Stimulated activated memory B cell treated with anti-CD40 and anti-IgM and Interleukin-4, amounts not matched to agents 10 μg/mL and 1 μg/mL and 100 μg/mL, for 72 hours (primary cell): ENCODE measurements at regions not wholly inside any gene's neighbourhood (a gene's known extent, or its start where the extent isn't known, plus 50 kb on each side); places are given as distances from the start of the nearest gene placed in this dataset.

ENCODE experiments used
- ATAC-seq: fragments of 150-1000 bp; cut with Tn5 transposase; 2 replicates; pipeline ENCODE4 v1.10.0; 2021
- H3K27ac Mint-ChIP-seq: one replicate; pipeline ENCODE4 v1.8.0; 2022; ENCODE audit warnings: mild to moderate bottlenecking, mixed read lengths
- H3K27me3 Mint-ChIP-seq: one replicate; pipeline ENCODE4 v1.8.0; 2022; ENCODE audit warnings: mixed read lengths
- H3K36me3 Mint-ChIP-seq: one replicate; pipeline ENCODE4 v1.8.0; 2022; ENCODE audit warnings: mixed read lengths
- H3K4me1 Mint-ChIP-seq: one replicate; pipeline ENCODE4 v1.8.0; 2022; ENCODE audit warnings: mixed read lengths
- H3K4me3 Mint-ChIP-seq: one replicate; pipeline ENCODE4 v1.8.0; 2022; ENCODE audit warnings: mild to moderate bottlenecking, moderate library complexity, mixed read lengths
- H3K9me3 Mint-ChIP-seq: one replicate; pipeline ENCODE4 v1.8.0; 2022; ENCODE audit warnings: mixed read lengths

- ATAC-seq, result no peak
- Mint-ChIP-seq H3K4me3 (no peak overlapping the region), H3K4me1 (no peaks in the 10 kb centered on the region), H3K27me3 (peaks cover 17% of the 10 kb centered on the region), H3K27ac (no peak overlapping the region), H3K9me3 (no peaks in the 10 kb centered on the region), H3K36me3 (no peaks in the 10 kb centered on the region)
Measured at GRCh38 chr19:5265260-5265659, 75.4 kb downstream of the PTPRS start.

- Mint-ChIP-seq H3K4me3 (no peak overlapping the region), H3K27me3 (peaks cover 17% of the 10 kb centered on the region), H3K4me1 (no peaks in the 10 kb centered on the region), H3K27ac (no peak overlapping the region), H3K36me3 (no peaks in the 10 kb centered on the region), H3K9me3 (no peaks in the 10 kb centered on the region)
- ATAC-seq, result no peak
Measured at GRCh38 chr19:5264453-5264852, 76.2 kb downstream of the PTPRS start.

GRCh38 chr19:5263615-5264014 lies 77.0 kb downstream of the PTPRS start:
- no peaks in the 10 kb centered on the region for H3K36me3 Mint-ChIP-seq
- H3K27ac Mint-ChIP-seq, result no peak overlapping the region
- H3K4me3 Mint-ChIP-seq, result no peak overlapping the region
- ATAC-seq, result no peak
- H3K27me3 Mint-ChIP-seq, result peaks cover 17% of the 10 kb centered on the region
- no peaks in the 10 kb centered on the region for H3K4me1 Mint-ChIP-seq
- H3K9me3 Mint-ChIP-seq, result no peaks in the 10 kb centered on the region

- no peak overlapping the region for H3K27ac Mint-ChIP-seq
- no peaks in the 10 kb centered on the region for H3K36me3 Mint-ChIP-seq
- H3K9me3 Mint-ChIP-seq, result no peaks in the 10 kb centered on the region
- no peak overlapping the region for H3K4me3 Mint-ChIP-seq
- peaks cover 17% of the 10 kb centered on the region for H3K27me3 Mint-ChIP-seq
- ATAC-seq, result no peak
- no peaks in the 10 kb centered on the region for H3K4me1 Mint-ChIP-seq
Measured at GRCh38 chr19:5262721-5263120, 77.9 kb downstream of the PTPRS start.

- Mint-ChIP-seq H3K27me3 (peaks cover 8% of the 10 kb centered on the region), H3K9me3 (peaks cover 7% of the 10 kb centered on the region), H3K27ac (no peak overlapping the region), H3K4me1 (no peaks in the 10 kb centered on the region), H3K36me3 (peaks cover 5% of the 10 kb centered on the region), H3K4me3 (no peak overlapping the region)
- ATAC-seq, result no peak
Measured at GRCh38 chr19:5261156-5261890, 79.3 kb downstream of the PTPRS start.

- H3K36me3 Mint-ChIP-seq, result peaks cover 12% of the 10 kb centered on the region
- ATAC-seq, result no peak
- no peaks in the 10 kb centered on the region for H3K4me1 Mint-ChIP-seq
- peaks cover 14% of the 10 kb centered on the region for H3K9me3 Mint-ChIP-seq
- H3K27me3 Mint-ChIP-seq, result peaks cover 8% of the 10 kb centered on the region
- no peak overlapping the region for H3K27ac Mint-ChIP-seq
- H3K4me3 Mint-ChIP-seq, result no peak overlapping the region
Measured at GRCh38 chr19:5260381-5260967, 80.1 kb downstream of the PTPRS start.

- Mint-ChIP-seq H3K4me3 (no peak overlapping the region), H3K36me3 (peaks cover 17% of the 10 kb centered on the region), H3K9me3 (peaks cover 20% of the 10 kb centered on the region), H3K27me3 (peaks cover 8% of the 10 kb centered on the region), H3K27ac (no peak overlapping the region), H3K4me1 (no peaks in the 10 kb centered on the region)
- ATAC-seq, result no peak
Measured at GRCh38 chr19:5259750-5260149, 80.9 kb downstream of the PTPRS start.

- Mint-ChIP-seq H3K36me3 (peaks cover 21% of the 10 kb centered on the region), H3K4me1 (no peaks in the 10 kb centered on the region), H3K9me3 (peaks cover 25% of the 10 kb centered on the region), H3K27ac (no peak overlapping the region), H3K27me3 (no peaks in the 10 kb centered on the region), H3K4me3 (no peak overlapping the region)
- ATAC-seq, result no peak
Measured at GRCh38 chr19:5257155-5258045, 83.2 kb downstream of the PTPRS start.

GRCh38 chr19:5255602-5256231 lies 84.9 kb downstream of the PTPRS start:
- no peaks in the 10 kb centered on the region for H3K27me3 Mint-ChIP-seq
- ATAC-seq, result no peak
- peaks cover 21% of the 10 kb centered on the region for H3K36me3 Mint-ChIP-seq
- H3K4me3 Mint-ChIP-seq, result no peak overlapping the region
- no peak overlapping the region for H3K27ac Mint-ChIP-seq
- no peaks in the 10 kb centered on the region for H3K4me1 Mint-ChIP-seq
- peaks cover 25% of the 10 kb centered on the region for H3K9me3 Mint-ChIP-seq

GRCh38 chr19:5254944-5255343 lies 85.7 kb downstream of the PTPRS start:
- peaks cover 25% of the 10 kb centered on the region for H3K9me3 Mint-ChIP-seq
- H3K27me3 Mint-ChIP-seq, result peaks cover 7% of the 10 kb centered on the region
- H3K36me3 Mint-ChIP-seq, result peaks cover 21% of the 10 kb centered on the region
- ATAC-seq, result no peak
- H3K4me3 Mint-ChIP-seq, result no peak overlapping the region
- H3K4me1 Mint-ChIP-seq, result no peaks in the 10 kb centered on the region
- H3K27ac Mint-ChIP-seq, result no peak overlapping the region

GRCh38 chr19:5254543-5254942 lies 86.1 kb downstream of the PTPRS start:
- Mint-ChIP-seq H3K27ac (no peak overlapping the region), H3K4me1 (no peaks in the 10 kb centered on the region), H3K27me3 (peaks cover 11% of the 10 kb centered on the region), H3K9me3 (peaks cover 25% of the 10 kb centered on the region), H3K4me3 (no peak overlapping the region), H3K36me3 (peaks cover 21% of the 10 kb centered on the region)
- no peak for ATAC-seq

- peaks cover 21% of the 10 kb centered on the region for H3K36me3 Mint-ChIP-seq
- peaks cover 25% of the 10 kb centered on the region for H3K9me3 Mint-ChIP-seq
- H3K27me3 Mint-ChIP-seq, result peaks cover 20% of the 10 kb centered on the region
- ATAC-seq, result no peak
- H3K4me3 Mint-ChIP-seq, result no peak overlapping the region
- H3K4me1 Mint-ChIP-seq, result no peaks in the 10 kb centered on the region
- H3K27ac Mint-ChIP-seq, result no peak overlapping the region
Measured at GRCh38 chr19:5253406-5254110, 87.1 kb downstream of the PTPRS start.

- H3K27me3 Mint-ChIP-seq, result peaks cover 41% of the 10 kb centered on the region
- H3K4me1 Mint-ChIP-seq, result no peaks in the 10 kb centered on the region
- no peak overlapping the region for H3K4me3 Mint-ChIP-seq
- ATAC-seq, result no peak
- H3K27ac Mint-ChIP-seq, result no peak overlapping the region
- peaks cover 16% of the 10 kb centered on the region for H3K36me3 Mint-ChIP-seq
- peaks cover 18% of the 10 kb centered on the region for H3K9me3 Mint-ChIP-seq
Measured at GRCh38 chr19:5251096-5252065, 89.2 kb downstream of the PTPRS start.
